ENCODE measurements at regions not wholly inside any gene's neighbourhood (a gene's known extent, or its start where the extent isn't known, plus 50 kb on each side); places are given as distances from the start of the nearest gene placed in this dataset.
"Not testable (repeated sequence)": the region's sequence is repeated elsewhere in the genome, so short reads cannot be mapped to it uniquely, and the experiment has no call there.

GRCh38 chr14:46147452-46147851 is 504.1 kb downstream of the RPL10L start:
- H3K4me3 Mint-ChIP-seq: no peak overlapping the region
- H3K27ac Mint-ChIP-seq: no peak overlapping the region
- DNase-seq (no peak), ATAC-seq (replicated peaks in 1 of 2) (no peak)
- no peaks in the 10 kb centered on the region for H3K4me1 Mint-ChIP-seq (ENCODE audit: low read depth)
- H3K36me3 Mint-ChIP-seq (ENCODE audit: insufficient read depth in 2 of 2): peaks cover 0 to 2% of the 10 kb centered on the region in 2 donors
- no peaks in the 10 kb centered on the region for H3K27me3 Mint-ChIP-seq (ENCODE audit: low read depth)
- H3K9me3 Mint-ChIP-seq: peaks cover 8 to 24% of the 10 kb centered on the region in 2 donors

GRCh38 chr14:46147024-46147423 is 504.6 kb downstream of the RPL10L start:
- no peak overlapping the region for H3K4me3 Mint-ChIP-seq
- peaks cover 8 to 24% of the 10 kb centered on the region in 2 donors for H3K9me3 Mint-ChIP-seq
- peaks cover 0 to 2% of the 10 kb centered on the region in 2 donors for H3K36me3 Mint-ChIP-seq (ENCODE audit: insufficient read depth in 2 of 2)
- ATAC-seq (replicated peaks in 1 of 2) (no peak), DNase-seq (no peak)
- no peak overlapping the region for H3K27ac Mint-ChIP-seq
- no peaks in the 10 kb centered on the region for H3K27me3 Mint-ChIP-seq (ENCODE audit: low read depth)
- H3K4me1 Mint-ChIP-seq (ENCODE audit: low read depth): no peaks in the 10 kb centered on the region

- Mint-ChIP-seq H3K27ac (no peak overlapping the region), H3K4me1 (ENCODE audit: low read depth) (no peaks in the 10 kb centered on the region), H3K4me3 (no peak overlapping the region), H3K36me3 (ENCODE audit: insufficient read depth in 2 of 2) (peaks cover 0 to 2% of the 10 kb centered on the region in 2 donors), H3K27me3 (ENCODE audit: low read depth) (no peaks in the 10 kb centered on the region), H3K9me3 (peaks cover 10 to 18% of the 10 kb centered on the region in 2 donors)
- ATAC-seq (replicated peaks in 1 of 2) (no peak), DNase-seq (no peak)
Observed at GRCh38 chr14:46140445-46140844, 511.1 kb downstream of the RPL10L start.

GRCh38 chr14:46139649-46140048 is 511.9 kb downstream of the RPL10L start:
- no peak overlapping the region for H3K27ac Mint-ChIP-seq
- no peak overlapping the region for H3K4me3 Mint-ChIP-seq
- no peak for ATAC-seq (replicated peaks in 1 of 2)
- H3K36me3 Mint-ChIP-seq (ENCODE audit: insufficient read depth in 2 of 2): peaks cover 0 to 2% of the 10 kb centered on the region in 2 donors
- no peaks in the 10 kb centered on the region for H3K4me1 Mint-ChIP-seq (ENCODE audit: low read depth)
- DNase-seq: no peak
- H3K9me3 Mint-ChIP-seq: peaks cover 10 to 22% of the 10 kb centered on the region in 2 donors
- no peaks in the 10 kb centered on the region for H3K27me3 Mint-ChIP-seq (ENCODE audit: low read depth)

- Mint-ChIP-seq H3K27ac (no peak overlapping the region), H3K27me3 (ENCODE audit: low read depth) (no peaks in the 10 kb centered on the region), H3K4me1 (ENCODE audit: low read depth) (no peaks in the 10 kb centered on the region), H3K9me3 (peaks cover 15 to 18% of the 10 kb centered on the region in 2 donors), H3K4me3 (no peak overlapping the region), H3K36me3 (ENCODE audit: insufficient read depth in 2 of 2) (peaks cover 0 to 2% of the 10 kb centered on the region in 2 donors)
- DNase-seq (no peak), ATAC-seq (replicated peaks in 1 of 2) (no peak)
Observed at GRCh38 chr14:46137786-46138185, 513.8 kb downstream of the RPL10L start.

GRCh38 chr14:46136456-46136855 is 515.1 kb downstream of the RPL10L start:
- Mint-ChIP-seq H3K9me3 (peaks cover 12 to 14% of the 10 kb centered on the region in 2 donors), H3K4me3 (no peak overlapping the region), H3K36me3 (ENCODE audit: insufficient read depth in 2 of 2) (peaks cover 0 to 2% of the 10 kb centered on the region in 2 donors), H3K27ac (no peak overlapping the region), H3K4me1 (ENCODE audit: low read depth) (no peaks in the 10 kb centered on the region), H3K27me3 (ENCODE audit: low read depth) (no peaks in the 10 kb centered on the region)
- DNase-seq: no peak
- no peak for ATAC-seq (replicated peaks in 1 of 2)

- H3K27me3 Mint-ChIP-seq (ENCODE audit: low read depth): no peaks in the 10 kb centered on the region
- H3K27ac Mint-ChIP-seq: no peak overlapping the region
- DNase-seq (no peak), ATAC-seq (replicated peaks in 1 of 2) (no peak)
- H3K4me1 Mint-ChIP-seq (ENCODE audit: low read depth): no peaks in the 10 kb centered on the region
- peaks cover 4 to 5% of the 10 kb centered on the region in 2 donors for H3K36me3 Mint-ChIP-seq (ENCODE audit: insufficient read depth in 2 of 2)
- H3K4me3 Mint-ChIP-seq: no peak overlapping the region
- peaks cover 7 to 15% of the 10 kb centered on the region in 2 donors for H3K9me3 Mint-ChIP-seq
Observed at GRCh38 chr14:46108228-46108627, 543.4 kb downstream of the RPL10L start.

- not testable (repeated sequence) for H3K27ac Mint-ChIP-seq; H3K36me3 Mint-ChIP-seq (ENCODE audit: insufficient read depth in 2 of 2); H3K9me3 Mint-ChIP-seq
Observed at GRCh38 chr14:46100901-46101300, 550.7 kb downstream of the RPL10L start.

GRCh38 chr14:46091819-46092218 is 559.8 kb downstream of the RPL10L start:
- Mint-ChIP-seq H3K4me3 (no peak overlapping the region), H3K27me3 (ENCODE audit: low read depth) (no peaks in the 10 kb centered on the region), H3K36me3 (ENCODE audit: insufficient read depth in 2 of 2) (no peaks in the 10 kb centered on the region), H3K27ac (no peak overlapping the region), H3K9me3 (peaks cover 8 to 11% of the 10 kb centered on the region in 2 donors), H3K4me1 (ENCODE audit: low read depth) (no peaks in the 10 kb centered on the region)
- ATAC-seq (replicated peaks in 1 of 2): no peak
- DNase-seq: no peak

More at GRCh38 chr14:46100901-46101300, 550.7 kb downstream of the RPL10L start:
- not testable (repeated sequence) for H3K4me1 Mint-ChIP-seq (ENCODE audit: low read depth); DNase-seq; ATAC-seq (replicated peaks in 1 of 2); H3K27me3 Mint-ChIP-seq (ENCODE audit: low read depth); H3K4me3 Mint-ChIP-seq

GRCh38 chr14:46087604-46088003 is 564.0 kb downstream of the RPL10L start:
- Mint-ChIP-seq H3K27ac (no peak overlapping the region), H3K4me1 (ENCODE audit: low read depth) (no peaks in the 10 kb centered on the region), H3K4me3 (no peak overlapping the region), H3K9me3 (peaks cover 9 to 12% of the 10 kb centered on the region in 2 donors), H3K36me3 (ENCODE audit: insufficient read depth in 2 of 2) (no peaks in the 10 kb centered on the region), H3K27me3 (ENCODE audit: low read depth) (no peaks in the 10 kb centered on the region)
- ATAC-seq (replicated peaks in 1 of 2) (no peak), DNase-seq (no peak)

- no peak overlapping the region for H3K4me3 Mint-ChIP-seq
- H3K4me1 Mint-ChIP-seq (ENCODE audit: low read depth): no peaks in the 10 kb centered on the region
- H3K27me3 Mint-ChIP-seq (ENCODE audit: low read depth): no peaks in the 10 kb centered on the region
Observed at GRCh38 chr14:46074061-46074460, 577.5 kb downstream of the RPL10L start.

GRCh38 chr14:46063872-46064271 is 587.7 kb downstream of the RPL10L start:
- Mint-ChIP-seq H3K36me3 (ENCODE audit: insufficient read depth in 2 of 2) (no peaks in the 10 kb centered on the region), H3K27me3 (ENCODE audit: low read depth) (no peaks in the 10 kb centered on the region), H3K4me1 (ENCODE audit: low read depth) (no peaks in the 10 kb centered on the region), H3K27ac (no peak overlapping the region), H3K9me3 (peaks cover 3 to 6% of the 10 kb centered on the region in 2 donors), H3K4me3 (no peak overlapping the region)
- DNase-seq (no peak), ATAC-seq (replicated peaks in 1 of 2) (no peak)

More at GRCh38 chr14:46074061-46074460, 577.5 kb downstream of the RPL10L start:
- H3K27ac Mint-ChIP-seq: no peak overlapping the region
- H3K9me3 Mint-ChIP-seq: peaks cover 0 to 1% of the 10 kb centered on the region in 2 donors
- no peak for DNase-seq
- H3K36me3 Mint-ChIP-seq (ENCODE audit: insufficient read depth in 2 of 2): no peaks in the 10 kb centered on the region
- ATAC-seq (replicated peaks in 1 of 2): no peak

GRCh38 chr14:46058964-46059563 is 592.5 kb downstream of the RPL10L start:
- Mint-ChIP-seq H3K27ac (no peak overlapping the region), H3K27me3 (ENCODE audit: low read depth) (no peaks in the 10 kb centered on the region), H3K36me3 (ENCODE audit: insufficient read depth in 2 of 2) (no peaks in the 10 kb centered on the region), H3K9me3 (peaks cover 2 to 9% of the 10 kb centered on the region in 2 donors), H3K4me3 (no peak overlapping the region), H3K4me1 (ENCODE audit: low read depth) (no peaks in the 10 kb centered on the region)
- DNase-seq (no peak), ATAC-seq (replicated peaks in 1 of 2) (no peak)

GRCh38 chr14:46057799-46058198 is 593.8 kb downstream of the RPL10L start:
- ATAC-seq (replicated peaks in 1 of 2) (no peak), DNase-seq (no peak)
- no peaks in the 10 kb centered on the region for H3K4me1 Mint-ChIP-seq (ENCODE audit: low read depth)
- peaks cover 2 to 9% of the 10 kb centered on the region in 2 donors for H3K9me3 Mint-ChIP-seq
- no peak overlapping the region for H3K4me3 Mint-ChIP-seq
- no peaks in the 10 kb centered on the region for H3K27me3 Mint-ChIP-seq (ENCODE audit: low read depth)
- no peaks in the 10 kb centered on the region for H3K36me3 Mint-ChIP-seq (ENCODE audit: insufficient read depth in 2 of 2)
- H3K27ac Mint-ChIP-seq: no peak overlapping the region
